Upper lobe of left lung (tissue), 6 donors: ENCODE measurements at regions not wholly inside any gene's neighbourhood (a gene's known extent, or its start where the extent isn't known, plus 50 kb on each side); places are given as distances from the start of the nearest gene placed in this dataset.

ENCODE experiments used
- ATAC-seq, 2 donors: fragments of 200-7000 bp; cut with Tn5 transposase; one replicate each; pipeline ENCODE4 v1.9.1; 2022; ENCODE audit warnings: mild to moderate bottlenecking in 2 of 2, moderate library complexity in 2 of 2; ENCODE audit not compliant: low FRiP score in 2 of 2
- DNase-seq, 2 donors: peaks; one replicate each; pipeline ENCODE4 v3.0.0-alpha.2; 2019 to 2020
- H3K27ac ChIP-seq, 4 donors: fragments of 200-600 bp; sonication (generic); one replicate each; pipeline ENCODE4 v1.5.1; 2016 to 2019
- H3K27me3 ChIP-seq, 4 donors: fragments of 200-600 bp; sonication (generic); one replicate each; pipeline ENCODE4 v1.5.1; 2017 to 2019
- H3K36me3 ChIP-seq, 4 donors: fragments of 200-600 bp; sonication (generic); one replicate each; pipeline ENCODE4 v1.5.1; 2016 to 2019
- H3K4me1 ChIP-seq, 4 donors: fragments of 200-600 bp; sonication (generic); one replicate each; pipeline ENCODE4 v1.5.1; 2018 to 2019
- H3K4me3 ChIP-seq, 4 donors: fragments of 200-600 bp; sonication (generic); one replicate each; pipeline ENCODE4 v1.5.1; 2017 to 2019; ENCODE audit warnings: mild to moderate bottlenecking in 2 of 4, moderate library complexity in 1 of 4
- H3K9me3 ChIP-seq, 4 donors: fragments of 200-600 bp; sonication (generic); one replicate each; pipeline ENCODE4 v1.5.1; 2018 to 2019
- EP300 ChIP-seq, 4 donors: sonication (generic); formaldehyde crosslinking; IDR thresholded peaks; one replicate each; pipeline ENCODE4 v1.5.1; 2017; ENCODE audit warnings: antibody characterized with exemption in 4 of 4, control low read depth in 2 of 4
- POLR2A ChIP-seq, 4 donors: fragments of 450-650 bp; IDR thresholded peaks; one replicate each; pipeline ENCODE4 v1.5.1; 2016 to 2017; ENCODE audit warnings: antibody characterized with exemption in 4 of 4, mild to moderate bottlenecking in 2 of 4
- POLR2AphosphoS5 ChIP-seq, 2 donors: sonication (generic); formaldehyde crosslinking; IDR thresholded peaks; one replicate each; pipeline ENCODE4 v1.5.1; 2017; ENCODE audit warnings: antibody characterized with exemption in 2 of 2
- WGBS, 2 donors: methylation state at CpG; one replicate each; pipeline ENCODE4 v1.1.5; 2017 to 2018; 5-methylcytosine and 5-hydroxymethylcytosine counted together
- TF ChIP-seq, protein P1 (sequence below), 6 experiments: fragments of 450-650 bp in 4 of 6; fragments of 200-600 bp in 2 of 6; sonication (generic) in 2 of 6; IDR thresholded peaks; one replicate each; pipeline ENCODE4 v1.5.1; 2016 to 2019; ENCODE audit warnings: antibody characterized with exemption in 6 of 6
- donor health status: DM: no; HTN: no; CAD: no; lungs with moderate emphysema.
- donor health status: DM: no; HTN: yes; CAD: no; lungs with severe emphysema.

DNA sequence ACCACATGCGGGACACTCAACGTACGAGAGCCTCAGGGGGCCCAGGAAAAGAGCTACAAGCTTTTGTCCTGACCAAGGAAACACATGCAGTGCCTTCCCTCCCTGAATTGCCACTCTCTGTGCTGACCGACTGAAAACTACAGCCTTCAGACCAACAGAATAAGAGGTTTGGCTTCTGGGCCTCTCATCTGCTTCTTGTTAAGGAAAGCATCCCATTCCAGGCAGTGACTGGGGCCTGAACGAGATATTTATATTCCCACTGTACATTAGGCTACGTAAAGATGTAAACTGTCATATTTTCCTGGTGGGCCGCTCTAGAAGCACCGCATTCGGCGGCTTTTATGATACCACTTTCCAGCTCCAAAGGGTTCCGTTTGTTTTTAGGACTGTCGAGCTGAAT, 208.9 kb upstream of the TPM1 start:
- Histone ChIP-seq H3K36me3 (no peaks in the 10 kb centered on the region), H3K27me3 (no peaks in the 10 kb centered on the region), H3K4me1 (no peaks in the 10 kb centered on the region), H3K4me3 (no peak overlapping the region), H3K27ac (no peak overlapping the region), H3K9me3 (no peaks in the 10 kb centered on the region)
- TF ChIP-seq, protein P1, sequence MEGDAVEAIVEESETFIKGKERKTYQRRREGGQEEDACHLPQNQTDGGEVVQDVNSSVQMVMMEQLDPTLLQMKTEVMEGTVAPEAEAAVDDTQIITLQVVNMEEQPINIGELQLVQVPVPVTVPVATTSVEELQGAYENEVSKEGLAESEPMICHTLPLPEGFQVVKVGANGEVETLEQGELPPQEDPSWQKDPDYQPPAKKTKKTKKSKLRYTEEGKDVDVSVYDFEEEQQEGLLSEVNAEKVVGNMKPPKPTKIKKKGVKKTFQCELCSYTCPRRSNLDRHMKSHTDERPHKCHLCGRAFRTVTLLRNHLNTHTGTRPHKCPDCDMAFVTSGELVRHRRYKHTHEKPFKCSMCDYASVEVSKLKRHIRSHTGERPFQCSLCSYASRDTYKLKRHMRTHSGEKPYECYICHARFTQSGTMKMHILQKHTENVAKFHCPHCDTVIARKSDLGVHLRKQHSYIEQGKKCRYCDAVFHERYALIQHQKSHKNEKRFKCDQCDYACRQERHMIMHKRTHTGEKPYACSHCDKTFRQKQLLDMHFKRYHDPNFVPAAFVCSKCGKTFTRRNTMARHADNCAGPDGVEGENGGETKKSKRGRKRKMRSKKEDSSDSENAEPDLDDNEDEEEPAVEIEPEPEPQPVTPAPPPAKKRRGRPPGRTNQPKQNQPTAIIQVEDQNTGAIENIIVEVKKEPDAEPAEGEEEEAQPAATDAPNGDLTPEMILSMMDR (IDR thresholded peaks at IDR 0.05): no peak
- no peak for TF ChIP-seq POLR2AphosphoS5 (IDR thresholded peaks at IDR 0.05)
- no peak for TF ChIP-seq POLR2A (IDR thresholded peaks at IDR 0.05)
- TF ChIP-seq EP300 (IDR thresholded peaks at IDR 0.05): no peak
- ATAC-seq (no peak), DNase-seq (no peak)
- WGBS, 2 donors: 91% methylated on average over 12 of the region's 12 CpGs

- Histone ChIP-seq H3K4me3 (no peak overlapping the region), H3K9me3 (no peaks in the 10 kb centered on the region), H3K36me3 (peaks cover 0 to 7% (median 0%) of the 10 kb centered on the region in 4 donors), H3K27me3 (no peaks in the 10 kb centered on the region), H3K27ac (no peak overlapping the region), H3K4me1 (no peaks in the 10 kb centered on the region)
- no peak for ATAC-seq
- DNase-seq: no peak
- TF ChIP-seq, protein P1 (IDR thresholded peaks at IDR 0.05): no peak
- TF ChIP-seq EP300 (IDR thresholded peaks at IDR 0.05) (no peak), POLR2AphosphoS5 (IDR thresholded peaks at IDR 0.05) (no peak), POLR2A (IDR thresholded peaks at IDR 0.05) (no peak)
- 84 to 94% methylated on average over 7 of the region's 7 CpGs for WGBS, 2 donors
Observed at GRCh38 chr15:62834686-62835329, 207.7 kb upstream of the TPM1 start.

DNA sequence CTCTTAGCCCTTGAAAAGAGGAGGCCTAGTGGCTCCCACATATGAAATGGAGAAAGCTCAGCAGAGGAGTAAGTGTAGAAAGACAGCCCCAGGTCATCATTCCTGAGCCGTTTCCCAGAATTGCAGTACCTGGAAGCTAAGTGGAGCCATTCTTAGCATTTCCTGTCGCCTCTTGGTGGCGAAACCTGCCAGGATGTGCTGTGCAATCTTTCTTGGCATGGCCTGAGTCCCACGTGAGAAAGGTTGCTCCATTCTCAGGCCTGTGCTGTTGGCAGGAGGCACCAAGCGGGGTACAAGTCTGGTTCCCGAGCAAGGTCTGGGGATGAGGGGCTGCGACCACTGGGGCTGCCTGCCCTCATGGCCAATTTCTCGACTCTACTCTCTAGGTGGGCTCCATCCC, 207.2 kb upstream of the TPM1 start:
- Histone ChIP-seq H3K27ac (no peak overlapping the region), H3K36me3 (peaks cover 0 to 11% (median 0%) of the 10 kb centered on the region in 4 donors), H3K4me1 (no peaks in the 10 kb centered on the region), H3K27me3 (no peaks in the 10 kb centered on the region), H3K4me3 (no peak overlapping the region), H3K9me3 (no peaks in the 10 kb centered on the region)
- WGBS, 2 donors: 68 to 76% methylated on average over 7 to 8 of the region's 8 CpGs
- ATAC-seq (peak in 1 of 2 donors; percentile 31), DNase-seq (peak in 1 of 2 donors; percentile 58)
- TF ChIP-seq POLR2A (IDR thresholded peaks at IDR 0.05) (no peak), POLR2AphosphoS5 (IDR thresholded peaks at IDR 0.05) (peak in 1 of 2 donors; percentile 6), EP300 (IDR thresholded peaks at IDR 0.05) (no peak)
- TF ChIP-seq, protein P1 (IDR thresholded peaks at IDR 0.05): no peak

DNA sequence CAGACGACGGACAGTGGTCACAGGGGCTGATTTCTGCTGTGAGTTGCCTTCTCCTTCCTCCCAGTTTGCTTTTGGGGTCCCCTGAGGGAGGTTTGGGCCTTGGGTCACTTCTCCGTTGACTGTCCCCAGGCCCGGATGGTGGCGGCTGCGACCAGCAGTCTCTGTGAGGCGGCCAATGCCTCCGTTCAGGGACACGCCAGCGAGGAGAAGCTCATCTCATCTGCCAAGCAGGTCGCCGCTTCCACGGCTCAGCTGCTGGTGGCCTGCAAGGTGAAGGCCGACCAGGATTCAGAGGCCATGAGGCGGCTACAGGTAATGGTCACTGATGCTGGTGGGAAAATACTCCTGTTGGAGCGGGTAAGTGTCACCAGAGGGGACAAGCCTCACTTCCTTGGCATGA, 206.8 kb upstream of the TPM1 start:
- ATAC-seq: no peak
- TF ChIP-seq POLR2AphosphoS5 (IDR thresholded peaks at IDR 0.05): no peak
- TF ChIP-seq POLR2A (IDR thresholded peaks at IDR 0.05): no peak
- TF ChIP-seq EP300 (IDR thresholded peaks at IDR 0.05): no peak
- TF ChIP-seq, protein P1 (IDR thresholded peaks at IDR 0.05): no peak
- 95% methylated on average over 16 of the region's 16 CpGs; no CpG with 5 or more reads in 1 of the 2 donors for WGBS, 2 donors
- Histone ChIP-seq H3K36me3 (peaks cover 0 to 11% (median 0%) of the 10 kb centered on the region in 4 donors), H3K4me3 (no peak overlapping the region), H3K9me3 (no peaks in the 10 kb centered on the region), H3K4me1 (no peaks in the 10 kb centered on the region), H3K27ac (no peak overlapping the region), H3K27me3 (no peaks in the 10 kb centered on the region)
- DNase-seq: peak in 1 of 2 donors; percentile 60
